H9 (cell line): ENCODE measurements at regions not wholly inside any gene's neighbourhood (a gene's known extent, or its start where the extent isn't known, plus 50 kb on each side); places are given as distances from the start of the nearest gene placed in this dataset.

ENCODE experiments used
- DNase-seq: peaks from one replicate; pipeline ENCODE4 v3.0.0-alpha.2; 2017
- H2AFZ ChIP-seq: one replicate; pipeline ENCODE4 v1.6.1; 2013; ENCODE audit warnings: mild to moderate bottlenecking, low read length, control low read depth, moderate library complexity
- H2AK5ac ChIP-seq: 2 replicates; pipeline ENCODE4 v1.6.1; 2013; ENCODE audit warnings: low read length, control low read depth, mixed read lengths; ENCODE audit not compliant: insufficient read length
- H2BK120ac ChIP-seq: one replicate; pipeline ENCODE4 v1.6.1; 2013; ENCODE audit warnings: low read depth, mild to moderate bottlenecking, low read length, control low read depth, inconsistent platforms; ENCODE audit not compliant: poor library complexity, severe bottlenecking
- H2BK12ac ChIP-seq: 2 replicates; pipeline ENCODE4 v1.6.1; 2013; ENCODE audit warnings: low read length, control low read depth, mixed read lengths, low read depth; ENCODE audit not compliant: insufficient read length
- H2BK15ac ChIP-seq: 2 replicates; pipeline ENCODE4 v1.6.1; 2013; ENCODE audit warnings: low read depth, low read length, control low read depth
- H2BK20ac ChIP-seq: one replicate; pipeline ENCODE4 v1.6.1; 2013; ENCODE audit warnings: low read depth, mild to moderate bottlenecking, low read length, control low read depth, inconsistent platforms; ENCODE audit not compliant: poor library complexity, severe bottlenecking
- H2BK5ac ChIP-seq: 2 replicates; pipeline ENCODE4 v1.6.1; 2013; ENCODE audit warnings: low read length, control low read depth, mixed read lengths; ENCODE audit not compliant: insufficient read length
- H3K14ac ChIP-seq: 2 replicates; pipeline ENCODE4 v1.6.1; 2013; ENCODE audit warnings: low read length, control low read depth; ENCODE audit not compliant: insufficient read depth
- H3K18ac ChIP-seq: 2 replicates; pipeline ENCODE4 v1.6.1; 2013; ENCODE audit warnings: low read depth, mild to moderate bottlenecking, mixed read lengths, low read length, control low read depth; ENCODE audit not compliant: insufficient read length
- H3K23ac ChIP-seq: 2 replicates; pipeline ENCODE4 v1.6.1; 2013; ENCODE audit warnings: low read length, control low read depth, mixed read lengths, low read depth; ENCODE audit not compliant: insufficient read length
- H3K23me2 ChIP-seq: 2 replicates; pipeline ENCODE4 v1.6.1; 2013; ENCODE audit warnings: low read depth, mild to moderate bottlenecking, mixed read lengths, low read length, control low read depth; ENCODE audit not compliant: insufficient read length, poor library complexity, severe bottlenecking
- H3K27ac ChIP-seq: 2 replicates; pipeline ENCODE4 v1.5.1; 2013; ENCODE audit warnings: low read length, control low read depth, mixed read lengths, low read depth; ENCODE audit not compliant: insufficient read length
- H3K27me3 ChIP-seq: 2 replicates; pipeline ENCODE4 v1.6.1; 2013; ENCODE audit warnings: low read length, control low read depth, inconsistent platforms; ENCODE audit not compliant: insufficient read depth
- H3K4ac ChIP-seq: 2 replicates; pipeline ENCODE4 v1.6.1; 2013; ENCODE audit warnings: low read depth, mild to moderate bottlenecking, control low read depth, inconsistent platforms, low read length, moderate library complexity
- H3K4me1 ChIP-seq: 2 replicates; pipeline ENCODE4 v1.6.1; 2013; ENCODE audit warnings: low read length, control low read depth, inconsistent platforms; ENCODE audit not compliant: insufficient read depth
- H3K4me2 ChIP-seq: 2 replicates; pipeline ENCODE4 v1.6.1; 2013; ENCODE audit warnings: low read length, control low read depth, mixed read lengths; ENCODE audit not compliant: insufficient read length, insufficient read depth
- H3K56ac ChIP-seq: 2 replicates; pipeline ENCODE4 v1.6.1; 2013; ENCODE audit warnings: low read depth, mild to moderate bottlenecking, mixed read lengths, low read length, control low read depth; ENCODE audit not compliant: insufficient read length
- H3K79me1 ChIP-seq: 2 replicates; pipeline ENCODE4 v1.6.1; 2013; ENCODE audit warnings: low read depth, mild to moderate bottlenecking, moderate library complexity, low read length, control low read depth, inconsistent platforms; ENCODE audit not compliant: insufficient read depth, poor library complexity, severe bottlenecking
- H3K79me2 ChIP-seq: 2 replicates; pipeline ENCODE4 v1.6.1; 2013; ENCODE audit warnings: low read length, control low read depth, inconsistent platforms; ENCODE audit not compliant: insufficient read depth
- H3K9ac ChIP-seq: 2 replicates; pipeline ENCODE4 v1.6.1; 2013; ENCODE audit warnings: low read length, control low read depth, mixed read lengths; ENCODE audit not compliant: insufficient read length; ENCODE audit errors: extremely low read depth
- H3K9me3 ChIP-seq: one replicate; pipeline ENCODE4 v1.6.1; 2013; ENCODE audit warnings: low read depth, low read length, inconsistent platforms; ENCODE audit not compliant: control insufficient read depth
- H3T11ph ChIP-seq: one replicate; pipeline ENCODE4 v1.6.1; 2013; ENCODE audit warnings: mild to moderate bottlenecking, low read length, control low read depth, inconsistent platforms
- H4K20me1 ChIP-seq: one replicate; pipeline ENCODE4 v1.6.1; 2013; ENCODE audit not compliant: control insufficient read depth, insufficient read length, insufficient read depth
- H4K5ac ChIP-seq: 2 replicates; pipeline ENCODE4 v1.6.1; 2013; ENCODE audit warnings: low read depth, mild to moderate bottlenecking, mixed read lengths, low read length, control low read depth; ENCODE audit not compliant: insufficient read length
- H4K8ac ChIP-seq: replicated peaks from 2 replicates; pipeline ENCODE4 v1.6.1; 2013; ENCODE audit warnings: low read length, control low read depth, mixed read lengths, low read depth; ENCODE audit not compliant: insufficient read length
- H4K91ac ChIP-seq: 2 replicates; pipeline ENCODE4 v1.6.1; 2013; ENCODE audit warnings: low read depth, mild to moderate bottlenecking, moderate library complexity, mixed read lengths, low read length, control low read depth; ENCODE audit not compliant: insufficient read length
- H3K27ac Mint-ChIP-seq, 3 experiments: 2 replicates in 2 of 3; 3 replicates in 1 of 3; pipeline ENCODE4 v1.8.0; 2020 to 2021; ENCODE audit warnings: mixed read lengths in 3 of 3, mild to moderate bottlenecking in 1 of 3, moderate library complexity in 1 of 3
- H3K27me3 Mint-ChIP-seq: 2 replicates; pipeline ENCODE4 v1.8.0; 2021; ENCODE audit warnings: low read depth, mild to moderate bottlenecking, moderate library complexity, mixed read lengths
- H3K36me3 Mint-ChIP-seq, 3 experiments: 2 replicates in 2 of 3; 3 replicates in 1 of 3; pipeline ENCODE4 v1.8.0; 2020 to 2021; ENCODE audit warnings: low read depth in 3 of 3, mixed read lengths in 3 of 3; ENCODE audit not compliant: insufficient read depth in 1 of 3
- H3K4me1 Mint-ChIP-seq, 2 experiments: 2 replicates each; pipeline ENCODE4 v1.8.0; 2020; ENCODE audit warnings: mixed read lengths in 2 of 2
- H3K4me3 Mint-ChIP-seq, 2 experiments: 2 replicates in 1 of 2; 3 replicates in 1 of 2; pipeline ENCODE4 v1.8.0; 2020 to 2021; ENCODE audit warnings: mild to moderate bottlenecking in 2 of 2, mixed read lengths in 2 of 2, moderate library complexity in 1 of 2
- H3K9me3 Mint-ChIP-seq, 2 experiments: 2 replicates in 1 of 2; 3 replicates in 1 of 2; pipeline ENCODE4 v1.8.0; 2020; ENCODE audit warnings: mild to moderate bottlenecking in 2 of 2, mixed read lengths in 2 of 2, moderate library complexity in 1 of 2
- CTCF ChIP-seq: fragments of 200-600 bp; sonication (generic); conservative IDR thresholded peaks from 3 replicates; pipeline ENCODE4 v1.8.0; 2021; ENCODE audit warnings: antibody characterized with exemption, mild to moderate bottlenecking
- WGBS: extraction: QIAGEN DNeasy Blood & Tissue Kit; methylation state at CpG from one replicate; pipeline ENCODE4 v1.1.7; 2013; ENCODE audit warnings: missing lambda C conversion rate, low lambda C conversion rate, mixed read lengths; ENCODE audit not compliant: insufficient read length; ENCODE audit errors: extremely low coverage; 5-methylcytosine and 5-hydroxymethylcytosine counted together

DNA sequence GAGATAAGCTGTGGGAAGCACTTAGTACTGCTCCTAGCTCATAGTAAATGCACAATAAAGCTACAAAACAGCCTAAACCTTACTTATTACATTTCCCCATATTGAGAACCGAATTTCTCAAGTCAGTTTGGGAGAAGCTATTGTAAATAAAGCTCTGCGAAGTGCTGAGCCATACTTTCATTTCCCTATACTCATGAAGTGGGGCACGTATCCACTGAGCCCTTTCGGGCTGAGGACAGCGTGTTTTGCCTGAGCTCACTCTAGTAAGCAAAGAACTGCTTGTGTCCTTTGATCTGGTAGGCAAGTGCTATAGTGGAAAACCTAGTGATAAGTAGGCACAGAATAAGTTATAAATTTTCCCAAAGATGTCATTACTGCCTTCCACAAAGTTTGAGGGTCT, 165.0 kb downstream of the RSL24D1 start:
- H4K91ac ChIP-seq: no peak overlapping the region
- no peak overlapping the region for H2BK5ac ChIP-seq
- Mint-ChIP-seq H3K4me1 (no peaks in the 10 kb centered on the region), H3K27me3 (peaks cover 2% of the 10 kb centered on the region; the same call in 1 of the 2 replicates), H3K36me3 (no peaks in the 10 kb centered on the region), H3K4me3 (no peak overlapping the region), H3K27ac (no peak overlapping the region), H3K9me3 (no peaks in the 10 kb centered on the region)
- H4K5ac ChIP-seq: no peak overlapping the region
- TF ChIP-seq CTCF: no peak
- H3K4me1 ChIP-seq: no peaks in the 10 kb centered on the region
- no peaks in the 10 kb centered on the region for H3K27me3 ChIP-seq
- WGBS: no CpG with 5 or more reads among the region's 5 CpGs
- H2BK12ac ChIP-seq: no peak overlapping the region
- H2AFZ ChIP-seq: no peak overlapping the region
- H3K79me1 ChIP-seq: no peaks in the 10 kb centered on the region
- H3K23me2 ChIP-seq: no peaks in the 10 kb centered on the region
- H3T11ph ChIP-seq: no peak overlapping the region
- no peak overlapping the region for H2BK120ac ChIP-seq
- H3K56ac ChIP-seq: no peak overlapping the region
- H3K23ac ChIP-seq: no peak overlapping the region
- H2BK20ac ChIP-seq: no peak overlapping the region
- H3K9me3 ChIP-seq: no peaks in the 10 kb centered on the region
- no peak overlapping the region for H3K18ac ChIP-seq
- H3K9ac ChIP-seq: no peak overlapping the region
- no peak overlapping the region for H3K27ac ChIP-seq
- no peak overlapping the region for H4K8ac ChIP-seq
- no peak overlapping the region for H2BK15ac ChIP-seq
- H2AK5ac ChIP-seq: no peak overlapping the region
- no peaks in the 10 kb centered on the region for H3K79me2 ChIP-seq
- no peak overlapping the region for H3K4me2 ChIP-seq
- H4K20me1 ChIP-seq: no peaks in the 10 kb centered on the region
- H3K4ac ChIP-seq: no peak overlapping the region
- DNase-seq: no peak
- H3K14ac ChIP-seq: no peak overlapping the region
